ENCODE measurements at regions not wholly inside any gene's neighbourhood (a gene's known extent, or its start where the extent isn't known, plus 50 kb on each side); places are given as distances from the start of the nearest gene placed in this dataset.

- H3K4me1 ChIP-seq (ENCODE audit: low read depth): no peaks in the 10 kb centered on the region
- no peaks in the 10 kb centered on the region for H3K36me3 ChIP-seq
- TF ChIP-seq CTCF (IDR thresholded peaks at IDR 0.05; ENCODE audit: low read depth, low read length): no peak
- H3K27me3 ChIP-seq: peaks cover under 1% of the 10 kb centered on the region
- H3K27ac ChIP-seq: no peak overlapping the region
- H3K9me3 ChIP-seq (ENCODE audit: low read depth): no peaks in the 10 kb centered on the region
- H3K4me3 ChIP-seq: no peak overlapping the region
- no peak for DNase-seq (ENCODE audit: low read depth in 1 of 2, low spot score in 1 of 2)
These were observed 363.1 kb upstream of the OR4E1 start for GRCh38 chr14:22036541-22037239.

GRCh38 chr14:22026527-22026926 is 352.9 kb upstream of the OR4E1 start:
- Histone ChIP-seq H3K4me1 (ENCODE audit: low read depth) (no peaks in the 10 kb centered on the region), H3K4me3 (no peak overlapping the region), H3K27ac (no peak overlapping the region), H3K36me3 (no peaks in the 10 kb centered on the region), H3K27me3 (peaks cover 4% of the 10 kb centered on the region), H3K9me3 (ENCODE audit: low read depth) (no peaks in the 10 kb centered on the region)
- TF ChIP-seq CTCF (IDR thresholded peaks at IDR 0.05; ENCODE audit: low read depth, low read length): no peak
- DNase-seq (ENCODE audit: low read depth in 1 of 2, low spot score in 1 of 2): no peak

GRCh38 chr14:22025879-22026278 is 352.3 kb upstream of the OR4E1 start:
- Histone ChIP-seq H3K4me3 (no peak overlapping the region), H3K4me1 (ENCODE audit: low read depth) (no peaks in the 10 kb centered on the region), H3K27ac (no peak overlapping the region), H3K9me3 (ENCODE audit: low read depth) (no peaks in the 10 kb centered on the region), H3K36me3 (no peaks in the 10 kb centered on the region), H3K27me3 (peaks cover 4% of the 10 kb centered on the region)
- DNase-seq (ENCODE audit: low read depth in 1 of 2, low spot score in 1 of 2): no peak
- no peak for TF ChIP-seq CTCF (IDR thresholded peaks at IDR 0.05; ENCODE audit: low read depth, low read length)

GRCh38 chr14:22024137-22024536 is 350.5 kb upstream of the OR4E1 start:
- peaks cover 4% of the 10 kb centered on the region for H3K27me3 ChIP-seq
- no peak overlapping the region for H3K27ac ChIP-seq
- H3K4me3 ChIP-seq: no peak overlapping the region
- no peaks in the 10 kb centered on the region for H3K9me3 ChIP-seq (ENCODE audit: low read depth)
- H3K4me1 ChIP-seq (ENCODE audit: low read depth): no peaks in the 10 kb centered on the region
- DNase-seq (ENCODE audit: low read depth in 1 of 2, low spot score in 1 of 2): no peak
- no peak for TF ChIP-seq CTCF (IDR thresholded peaks at IDR 0.05; ENCODE audit: low read depth, low read length)
- no peaks in the 10 kb centered on the region for H3K36me3 ChIP-seq

GRCh38 chr14:22018890-22019289 is 345.3 kb upstream of the OR4E1 start:
- Histone ChIP-seq H3K36me3 (no peaks in the 10 kb centered on the region), H3K27me3 (no peaks in the 10 kb centered on the region), H3K27ac (no peak overlapping the region), H3K4me1 (ENCODE audit: low read depth) (no peaks in the 10 kb centered on the region), H3K9me3 (ENCODE audit: low read depth) (no peaks in the 10 kb centered on the region), H3K4me3 (no peak overlapping the region)
- DNase-seq (ENCODE audit: low read depth in 1 of 2, low spot score in 1 of 2): no peak
- TF ChIP-seq CTCF (IDR thresholded peaks at IDR 0.05; ENCODE audit: low read depth, low read length): no peak
